Upper lobe of left lung (tissue), 4 donors: ENCODE measurements at regions not wholly inside any gene's neighbourhood (a gene's known extent, or its start where the extent isn't known, plus 50 kb on each side); places are given as distances from the start of the nearest gene placed in this dataset.

Experiments used
- POLR2A ChIP-seq, 4 donors: fragments of 450-650 bp; IDR thresholded peaks; one replicate each; pipeline ENCODE4 v1.5.1; 2016 to 2017; ENCODE audit warnings: antibody characterized with exemption in 4 of 4, mild to moderate bottlenecking in 2 of 4
- TF ChIP-seq, protein P1 (sequence below), 6 experiments: fragments of 450-650 bp in 4 of 6; fragments of 200-600 bp in 2 of 6; sonication (generic) in 2 of 6; IDR thresholded peaks; one replicate each; pipeline ENCODE4 v1.5.1; 2016 to 2019; ENCODE audit warnings: antibody characterized with exemption in 6 of 6

DNA sequence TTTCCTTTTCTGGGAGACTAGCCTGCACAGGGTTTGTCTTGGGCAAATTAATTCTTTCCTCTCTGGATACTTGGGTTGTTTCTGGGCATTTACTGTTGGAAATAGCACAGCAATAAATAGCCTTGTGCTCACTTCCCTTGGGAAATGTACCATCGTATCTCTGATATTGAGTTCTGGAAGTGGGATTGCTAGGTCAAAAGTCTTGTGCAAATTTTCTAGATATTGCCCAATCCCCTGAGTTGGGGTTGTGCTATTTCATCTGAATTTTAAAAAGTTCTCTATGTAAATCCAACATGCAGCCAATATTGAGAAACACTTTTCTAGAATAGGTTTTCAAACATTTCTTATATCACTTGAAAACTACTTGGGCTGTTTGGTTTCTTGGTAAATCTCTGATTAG lies 64.0 kb upstream of the ELOVL5 start:
- TF ChIP-seq, protein P1, sequence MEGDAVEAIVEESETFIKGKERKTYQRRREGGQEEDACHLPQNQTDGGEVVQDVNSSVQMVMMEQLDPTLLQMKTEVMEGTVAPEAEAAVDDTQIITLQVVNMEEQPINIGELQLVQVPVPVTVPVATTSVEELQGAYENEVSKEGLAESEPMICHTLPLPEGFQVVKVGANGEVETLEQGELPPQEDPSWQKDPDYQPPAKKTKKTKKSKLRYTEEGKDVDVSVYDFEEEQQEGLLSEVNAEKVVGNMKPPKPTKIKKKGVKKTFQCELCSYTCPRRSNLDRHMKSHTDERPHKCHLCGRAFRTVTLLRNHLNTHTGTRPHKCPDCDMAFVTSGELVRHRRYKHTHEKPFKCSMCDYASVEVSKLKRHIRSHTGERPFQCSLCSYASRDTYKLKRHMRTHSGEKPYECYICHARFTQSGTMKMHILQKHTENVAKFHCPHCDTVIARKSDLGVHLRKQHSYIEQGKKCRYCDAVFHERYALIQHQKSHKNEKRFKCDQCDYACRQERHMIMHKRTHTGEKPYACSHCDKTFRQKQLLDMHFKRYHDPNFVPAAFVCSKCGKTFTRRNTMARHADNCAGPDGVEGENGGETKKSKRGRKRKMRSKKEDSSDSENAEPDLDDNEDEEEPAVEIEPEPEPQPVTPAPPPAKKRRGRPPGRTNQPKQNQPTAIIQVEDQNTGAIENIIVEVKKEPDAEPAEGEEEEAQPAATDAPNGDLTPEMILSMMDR (IDR thresholded peaks at IDR 0.05): no peak
- TF ChIP-seq POLR2A (IDR thresholded peaks at IDR 0.05): no peak
